Hematopoietic multipotent progenitor cell treated with erythropoietin and hydrocortisone succinate and interleukin-3 and kit ligand, for 6 days (in vitro differentiated cells): ENCODE measurements at regions not wholly inside any gene's neighbourhood (a gene's known extent, or its start where the extent isn't known, plus 50 kb on each side); places are given as distances from the start of the nearest gene placed in this dataset.
A peak's percentile ranks its signal among the peaks of the same experiment; 100 is the strongest.

ENCODE experiments used
- DNase-seq: peaks from one replicate; pipeline ENCODE4 v3.0.0-alpha.2; 2015

GRCh38 chr5:135246923-135247795 is 151.9 kb downstream of the MACROH2A1 start:
- DNase-seq = no peak

GRCh38 chr5:135246605-135246922 is 152.5 kb downstream of the MACROH2A1 start:
- DNase-seq = no peak

- peak; percentile 25 for DNase-seq
Observed at GRCh38 chr5:135245521-135246499, 153.2 kb downstream of the MACROH2A1 start.

- DNase-seq = no peak
Observed at GRCh38 chr5:135244620-135245021, 154.4 kb downstream of the MACROH2A1 start.

- DNase-seq = no peak
Observed at GRCh38 chr5:135243556-135244285, 155.3 kb downstream of the MACROH2A1 start.

GRCh38 chr5:135242866-135243555 is 156.0 kb downstream of the MACROH2A1 start:
- DNase-seq = no peak

GRCh38 chr5:135242021-135242865 is 156.8 kb downstream of the MACROH2A1 start:
- DNase-seq = no peak

- no peak for DNase-seq
Observed at GRCh38 chr5:135241536-135241935, 157.5 kb downstream of the MACROH2A1 start.

- no peak for DNase-seq
Observed at GRCh38 chr5:135240781-135241360, 158.2 kb downstream of the MACROH2A1 start.

- DNase-seq = no peak
Observed at GRCh38 chr5:135240283-135240633, 158.8 kb downstream of the MACROH2A1 start.

GRCh38 chr5:135239453-135240282 is 159.4 kb downstream of the MACROH2A1 start:
- DNase-seq = no peak

GRCh38 chr5:135238622-135239452 is 160.2 kb downstream of the MACROH2A1 start:
- no peak for DNase-seq

GRCh38 chr5:135237748-135238103 is 161.3 kb downstream of the MACROH2A1 start:
- DNase-seq = no peak

GRCh38 chr5:135236908-135237747 is 161.9 kb downstream of the MACROH2A1 start:
- no peak for DNase-seq

GRCh38 chr5:135236228-135236907 is 162.7 kb downstream of the MACROH2A1 start:
- DNase-seq = no peak

- DNase-seq = no peak
Observed at GRCh38 chr5:135235551-135236227, 163.3 kb downstream of the MACROH2A1 start.
